Parathyroid adenoma (tissue), 2 donors: ENCODE measurements at regions not wholly inside any gene's neighbourhood (a gene's known extent, or its start where the extent isn't known, plus 50 kb on each side); places are given as distances from the start of the nearest gene placed in this dataset.

Experiments
- H2AFZ ChIP-seq: fragments of 300-600 bp; sonication (generic); one replicate; pipeline ENCODE4 v1.7.0; 2017; ENCODE audit warnings: antibody characterized with exemption, mild to moderate bottlenecking
- H3K27ac ChIP-seq: fragments of 300-600 bp; sonication (generic); one replicate; pipeline ENCODE4 v1.7.0; 2017
- H3K27me3 ChIP-seq: fragments of 300-600 bp; sonication (generic); one replicate; pipeline ENCODE4 v1.7.0; 2017; ENCODE audit warnings: low read length; ENCODE audit not compliant: control insufficient read depth, insufficient read depth
- H3K36me3 ChIP-seq: fragments of 300-600 bp; sonication (generic); one replicate; pipeline ENCODE4 v1.7.0; 2017; ENCODE audit warnings: low read length; ENCODE audit not compliant: control insufficient read depth, insufficient read depth
- H3K4me1 ChIP-seq: fragments of 300-600 bp; sonication (generic); one replicate; pipeline ENCODE4 v1.7.0; 2017; ENCODE audit warnings: control low read depth
- H3K4me2 ChIP-seq: fragments of 300-600 bp; sonication (generic); one replicate; pipeline ENCODE4 v1.7.0; 2017; ENCODE audit warnings: low read length
- H3K4me3 ChIP-seq: fragments of 300-600 bp; sonication (generic); one replicate; pipeline ENCODE4 v1.7.0; 2017; ENCODE audit warnings: low read depth, low read length
- H3K79me2 ChIP-seq: fragments of 300-600 bp; sonication (generic); one replicate; pipeline ENCODE4 v1.7.0; 2017; ENCODE audit warnings: control low read depth
- H3K9ac ChIP-seq: fragments of 300-600 bp; sonication (generic); one replicate; pipeline ENCODE4 v1.7.0; 2017; ENCODE audit warnings: mild to moderate bottlenecking
- H3K9me3 ChIP-seq: fragments of 300-600 bp; sonication (generic); one replicate; pipeline ENCODE4 v1.7.0; 2017; ENCODE audit warnings: low read length; ENCODE audit not compliant: control insufficient read depth
- CTCF ChIP-seq: fragments of 300-600 bp; sonication (generic); IDR thresholded peaks from one replicate; pipeline ENCODE4 v1.7.0; 2017; ENCODE audit warnings: antibody characterized with exemption, mild to moderate bottlenecking
- donor health status: primary hyperparathyroidism.

GRCh38 chr16:76193906-76194615 is 83.1 kb upstream of the CNTNAP4 start:
- no peak overlapping the region for H3K27ac ChIP-seq
- no peak overlapping the region for H3K9ac ChIP-seq

DNA sequence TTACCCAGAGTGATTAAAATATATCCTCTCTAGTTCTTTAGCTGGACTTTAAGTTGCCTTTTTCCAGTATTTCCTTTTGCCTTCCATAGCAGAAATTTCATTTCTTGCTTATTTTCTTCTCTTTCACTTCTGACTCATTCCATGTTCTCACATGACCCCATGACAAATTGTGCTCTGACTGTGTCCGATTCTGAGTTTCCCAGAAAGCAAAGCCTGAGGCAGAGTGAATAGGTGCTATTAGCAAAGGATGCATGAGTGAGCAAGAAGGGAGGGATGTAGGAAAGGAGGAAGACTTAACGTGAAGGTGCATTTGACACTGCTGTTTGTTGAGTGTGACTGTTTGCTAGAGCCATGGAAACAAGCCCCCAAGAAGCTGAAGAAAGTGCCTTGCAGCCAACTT is 82.6 kb upstream of the CNTNAP4 start:
- H3K27ac ChIP-seq = no peak overlapping the region
- no peaks in the 10 kb centered on the region for H3K4me1 ChIP-seq
- H3K36me3 ChIP-seq = no peaks in the 10 kb centered on the region
- H3K4me3 ChIP-seq = no peak overlapping the region
- H2AFZ ChIP-seq = no peak overlapping the region
- no peak for TF ChIP-seq CTCF
- no peaks in the 10 kb centered on the region for H3K27me3 ChIP-seq
- H3K79me2 ChIP-seq = no peaks in the 10 kb centered on the region
- no peak overlapping the region for H3K9ac ChIP-seq
- no peak overlapping the region for H3K4me2 ChIP-seq
- no peaks in the 10 kb centered on the region for H3K9me3 ChIP-seq

More at GRCh38 chr16:76193906-76194615, 83.1 kb upstream of the CNTNAP4 start:
- no peaks in the 10 kb centered on the region for H3K4me1 ChIP-seq
- TF ChIP-seq CTCF = no peak
- no peaks in the 10 kb centered on the region for H3K79me2 ChIP-seq
- H3K36me3 ChIP-seq = no peaks in the 10 kb centered on the region
- no peaks in the 10 kb centered on the region for H3K27me3 ChIP-seq
- H3K4me3 ChIP-seq = no peak overlapping the region
- no peak overlapping the region for H3K4me2 ChIP-seq
- H3K9me3 ChIP-seq = no peaks in the 10 kb centered on the region
- H2AFZ ChIP-seq = no peak overlapping the region

- TF ChIP-seq CTCF = no peak
- H3K9me3 ChIP-seq = no peaks in the 10 kb centered on the region
- no peak overlapping the region for H3K27ac ChIP-seq
- H3K4me2 ChIP-seq = no peak overlapping the region
- H3K27me3 ChIP-seq = no peaks in the 10 kb centered on the region
- H3K9ac ChIP-seq = no peak overlapping the region
- no peaks in the 10 kb centered on the region for H3K36me3 ChIP-seq
- H2AFZ ChIP-seq = no peak overlapping the region
- no peaks in the 10 kb centered on the region for H3K79me2 ChIP-seq
- H3K4me1 ChIP-seq = no peaks in the 10 kb centered on the region
- H3K4me3 ChIP-seq = no peak overlapping the region
Observed at GRCh38 chr16:76195056-76195455, 82.1 kb upstream of the CNTNAP4 start.

DNA sequence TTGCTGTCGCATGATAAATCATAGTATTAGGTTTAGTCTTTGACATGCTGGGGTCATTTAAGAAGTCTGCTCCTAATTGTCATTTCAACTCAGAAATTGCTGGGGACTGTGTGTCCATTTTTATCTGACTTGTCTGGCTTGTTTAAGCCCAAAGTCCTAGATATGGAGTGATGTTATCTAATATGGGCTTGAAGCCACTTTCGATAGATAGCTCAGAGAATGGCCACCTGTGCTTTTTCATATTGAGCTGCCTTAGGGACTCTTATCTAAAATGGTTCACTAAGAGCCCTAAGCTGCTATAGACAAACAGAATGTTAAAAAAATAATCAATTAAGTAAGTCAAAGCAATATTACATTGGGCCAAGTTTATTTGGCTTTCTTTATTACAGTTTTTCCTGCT is 81.6 kb upstream of the CNTNAP4 start:
- Histone ChIP-seq H3K4me2 (no peak overlapping the region), H3K79me2 (no peaks in the 10 kb centered on the region), H3K9ac (no peak overlapping the region), H3K4me1 (no peaks in the 10 kb centered on the region), H3K27me3 (no peaks in the 10 kb centered on the region), H3K27ac (no peak overlapping the region), H3K4me3 (no peak overlapping the region), H3K36me3 (no peaks in the 10 kb centered on the region), H2AFZ (no peak overlapping the region), H3K9me3 (no peaks in the 10 kb centered on the region)
- no peak for TF ChIP-seq CTCF

- H3K4me3 ChIP-seq = no peak overlapping the region
- no peak overlapping the region for H3K4me2 ChIP-seq
- no peaks in the 10 kb centered on the region for H3K36me3 ChIP-seq
- H3K27me3 ChIP-seq = no peaks in the 10 kb centered on the region
- TF ChIP-seq CTCF = no peak
- no peaks in the 10 kb centered on the region for H3K79me2 ChIP-seq
- H3K27ac ChIP-seq = no peak overlapping the region
- H2AFZ ChIP-seq = no peak overlapping the region
- H3K9me3 ChIP-seq = no peaks in the 10 kb centered on the region
- no peak overlapping the region for H3K9ac ChIP-seq
- H3K4me1 ChIP-seq = no peaks in the 10 kb centered on the region
Observed at GRCh38 chr16:76197900-76198299, 79.3 kb upstream of the CNTNAP4 start.
